PC-9 (cell line): ENCODE measurements at regions not wholly inside any gene's neighbourhood (a gene's known extent, or its start where the extent isn't known, plus 50 kb on each side); places are given as distances from the start of the nearest gene placed in this dataset.

Experiments used
- CTCF ChIP-seq: fragments of 200-600 bp; sonication (generic); conservative IDR thresholded peaks from 2 replicates; pipeline ENCODE4 v1.6.1; 2017; ENCODE audit warnings: mixed run types, antibody characterized with exemption, mild to moderate bottlenecking, moderate library complexity
- EZH2 ChIP-seq: fragments of 200-600 bp; sonication (generic); IDR thresholded peaks from 2 replicates; pipeline ENCODE4 v1.8.0; 2017; ENCODE audit warnings: antibody characterized with exemption, low read depth

GRCh38 chr1:93735722-93736121 is 54.1 kb upstream of the BCAR3 start:
- TF ChIP-seq CTCF = no peak
- no peak for TF ChIP-seq EZH2
